ENCODE measurements at regions not wholly inside any gene's neighbourhood (a gene's known extent, or its start where the extent isn't known, plus 50 kb on each side); places are given as distances from the start of the nearest gene placed in this dataset.

GRCh38 chr18:2425426-2426317 lies 145.6 kb downstream of the METTL4 start:
- H3K9me3 ChIP-seq = no peaks in the 10 kb centered on the region
- no peak overlapping the region for H3K4me3 ChIP-seq (ENCODE audit: low read depth in 1 of 2, low read length in 1 of 2)
- no peaks in the 10 kb centered on the region for H3K4me1 ChIP-seq (ENCODE audit: control insufficient read depth in 1 of 2, insufficient read depth in 1 of 2, low read depth in 1 of 2, low read length in 1 of 2)
- H3K27ac ChIP-seq = no peak overlapping the region
- TF ChIP-seq, protein P1, sequence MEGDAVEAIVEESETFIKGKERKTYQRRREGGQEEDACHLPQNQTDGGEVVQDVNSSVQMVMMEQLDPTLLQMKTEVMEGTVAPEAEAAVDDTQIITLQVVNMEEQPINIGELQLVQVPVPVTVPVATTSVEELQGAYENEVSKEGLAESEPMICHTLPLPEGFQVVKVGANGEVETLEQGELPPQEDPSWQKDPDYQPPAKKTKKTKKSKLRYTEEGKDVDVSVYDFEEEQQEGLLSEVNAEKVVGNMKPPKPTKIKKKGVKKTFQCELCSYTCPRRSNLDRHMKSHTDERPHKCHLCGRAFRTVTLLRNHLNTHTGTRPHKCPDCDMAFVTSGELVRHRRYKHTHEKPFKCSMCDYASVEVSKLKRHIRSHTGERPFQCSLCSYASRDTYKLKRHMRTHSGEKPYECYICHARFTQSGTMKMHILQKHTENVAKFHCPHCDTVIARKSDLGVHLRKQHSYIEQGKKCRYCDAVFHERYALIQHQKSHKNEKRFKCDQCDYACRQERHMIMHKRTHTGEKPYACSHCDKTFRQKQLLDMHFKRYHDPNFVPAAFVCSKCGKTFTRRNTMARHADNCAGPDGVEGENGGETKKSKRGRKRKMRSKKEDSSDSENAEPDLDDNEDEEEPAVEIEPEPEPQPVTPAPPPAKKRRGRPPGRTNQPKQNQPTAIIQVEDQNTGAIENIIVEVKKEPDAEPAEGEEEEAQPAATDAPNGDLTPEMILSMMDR (IDR thresholded peaks at IDR 0.05) = no peak
- no peaks in the 10 kb centered on the region for H3K36me3 ChIP-seq
- H3K27me3 ChIP-seq = peaks cover 9% of the 10 kb centered on the region

DNA sequence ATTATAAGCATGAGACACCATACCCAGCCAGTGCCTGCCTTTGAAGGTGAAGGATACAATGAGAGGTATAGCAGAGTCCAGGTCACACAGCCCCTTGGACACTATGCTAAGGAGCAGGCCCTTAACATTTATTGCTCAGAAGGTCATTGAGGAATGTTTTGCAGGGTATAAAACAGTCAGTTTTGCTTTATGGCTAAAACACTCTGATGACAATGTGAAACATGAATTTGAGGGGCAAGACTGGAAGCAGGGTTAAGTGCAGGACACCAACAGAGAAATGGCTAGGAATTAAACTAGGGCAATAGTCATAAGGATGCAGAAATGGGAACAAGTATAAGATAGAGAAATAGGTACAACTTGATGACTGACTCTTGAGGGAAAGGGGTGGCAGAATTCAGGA lies 141.1 kb downstream of the METTL4 start:
- no peaks in the 10 kb centered on the region for H3K36me3 ChIP-seq
- no peaks in the 10 kb centered on the region for H3K4me1 ChIP-seq (ENCODE audit: control insufficient read depth in 1 of 2, insufficient read depth in 1 of 2, low read depth in 1 of 2, low read length in 1 of 2)
- H3K27me3 ChIP-seq = peaks cover 3% of the 10 kb centered on the region
- no peak overlapping the region for H3K4me3 ChIP-seq (ENCODE audit: low read depth in 1 of 2, low read length in 1 of 2)
- no peaks in the 10 kb centered on the region for H3K9me3 ChIP-seq
- no peak overlapping the region for H3K27ac ChIP-seq
- TF ChIP-seq, protein P1 (IDR thresholded peaks at IDR 0.05) = no peak

DNA sequence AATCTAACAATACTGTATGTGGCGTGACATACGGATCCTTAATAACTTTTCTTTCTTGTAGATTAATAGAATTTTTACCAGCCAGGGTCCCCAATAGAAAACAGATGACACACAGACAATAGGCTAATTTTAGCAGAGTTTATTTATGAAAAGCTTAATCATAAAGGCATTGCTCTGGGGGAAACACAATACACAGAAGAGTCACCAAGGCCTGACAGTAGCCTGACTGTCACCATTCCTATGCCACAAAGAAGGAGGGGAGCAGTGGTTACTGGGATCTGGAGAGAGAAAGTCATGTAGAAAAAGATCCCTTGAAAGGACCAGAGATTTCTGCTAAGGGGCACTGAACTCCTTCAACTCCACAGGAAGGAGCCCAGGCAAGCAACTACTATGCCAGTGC lies 139.5 kb downstream of the METTL4 start:
- peaks cover 3% of the 10 kb centered on the region for H3K27me3 ChIP-seq
- H3K9me3 ChIP-seq = no peaks in the 10 kb centered on the region
- H3K4me3 ChIP-seq (ENCODE audit: low read depth in 1 of 2, low read length in 1 of 2) = no peak overlapping the region
- no peaks in the 10 kb centered on the region for H3K4me1 ChIP-seq (ENCODE audit: control insufficient read depth in 1 of 2, insufficient read depth in 1 of 2, low read depth in 1 of 2, low read length in 1 of 2)
- no peak overlapping the region for H3K27ac ChIP-seq
- TF ChIP-seq, protein P1 (IDR thresholded peaks at IDR 0.05) = no peak
- H3K36me3 ChIP-seq = no peaks in the 10 kb centered on the region

GRCh38 chr18:2433366-2433765 lies 137.9 kb downstream of the METTL4 start:
- H3K27me3 ChIP-seq = peaks cover 3% of the 10 kb centered on the region
- TF ChIP-seq, protein P1 (IDR thresholded peaks at IDR 0.05) = no peak
- no peaks in the 10 kb centered on the region for H3K4me1 ChIP-seq (ENCODE audit: control insufficient read depth in 1 of 2, insufficient read depth in 1 of 2, low read depth in 1 of 2, low read length in 1 of 2)
- H3K27ac ChIP-seq = no peak overlapping the region
- H3K4me3 ChIP-seq (ENCODE audit: low read depth in 1 of 2, low read length in 1 of 2) = no peak overlapping the region
- H3K9me3 ChIP-seq = no peaks in the 10 kb centered on the region
- H3K36me3 ChIP-seq = no peaks in the 10 kb centered on the region

GRCh38 chr18:2441544-2441943 lies 129.8 kb downstream of the METTL4 start:
- Histone ChIP-seq H3K4me3 (ENCODE audit: low read depth in 1 of 2, low read length in 1 of 2) (no peak overlapping the region), H3K27ac (no peak overlapping the region), H3K27me3 (no peaks in the 10 kb centered on the region), H3K4me1 (ENCODE audit: control insufficient read depth in 1 of 2, insufficient read depth in 1 of 2, low read depth in 1 of 2, low read length in 1 of 2) (peaks cover 7 to 8% of the 10 kb centered on the region in 2 experiments), H3K9me3 (no peaks in the 10 kb centered on the region), H3K36me3 (no peaks in the 10 kb centered on the region)
- TF ChIP-seq, protein P1 (IDR thresholded peaks at IDR 0.05) = no peak
